Activated CD4-positive, alpha-beta T cell treated with anti-CD3 and anti-CD28 coated beads, Interleukin-2, Interleukin-4, amounts not matched to agents 100 ng/mL and 50 ng/mL, durations not matched to agents 16 hours and 8 hours (primary cell): ENCODE measurements at regions not wholly inside any gene's neighbourhood (a gene's known extent, or its start where the extent isn't known, plus 50 kb on each side); places are given as distances from the start of the nearest gene placed in this dataset.
A peak's percentile ranks its signal among the peaks of the same experiment; 100 is the strongest.

ENCODE experiments used
- DNase-seq: peaks from one replicate; pipeline ENCODE4 v3.0.0-alpha.2; 2020; ENCODE audit warnings: low spot score

- DNase-seq = no peak
Observed at GRCh38 chr2:145702305-145702704, 1182.4 kb upstream of the ZEB2 start.

GRCh38 chr2:145692971-145693478 is 1173.1 kb upstream of the ZEB2 start:
- DNase-seq = peak; percentile 0

- no peak for DNase-seq
Observed at GRCh38 chr2:145691659-145692058, 1171.7 kb upstream of the ZEB2 start.

- DNase-seq = no peak
Observed at GRCh38 chr2:145690183-145690778, 1170.4 kb upstream of the ZEB2 start.

- DNase-seq = no peak
Observed at GRCh38 chr2:145689277-145689676, 1169.4 kb upstream of the ZEB2 start.

- DNase-seq = no peak
Observed at GRCh38 chr2:145688156-145688555, 1168.2 kb upstream of the ZEB2 start.

- no peak for DNase-seq
Observed at GRCh38 chr2:145687442-145688134, 1167.7 kb upstream of the ZEB2 start.

GRCh38 chr2:145685383-145686050 is 1165.6 kb upstream of the ZEB2 start:
- no peak for DNase-seq

- DNase-seq = no peak
Observed at GRCh38 chr2:145682546-145683157, 1162.7 kb upstream of the ZEB2 start.

- DNase-seq = no peak
Observed at GRCh38 chr2:145680276-145680675, 1160.4 kb upstream of the ZEB2 start.

GRCh38 chr2:145677371-145677770 is 1157.5 kb upstream of the ZEB2 start:
- DNase-seq = no peak

- DNase-seq = no peak
Observed at GRCh38 chr2:145674705-145675104, 1154.8 kb upstream of the ZEB2 start.

- DNase-seq = no peak
Observed at GRCh38 chr2:145669301-145669700, 1149.4 kb upstream of the ZEB2 start.

- DNase-seq = no peak
Observed at GRCh38 chr2:145666552-145666951, 1146.6 kb upstream of the ZEB2 start.

- DNase-seq = no peak
Observed at GRCh38 chr2:145657265-145657664, 1137.3 kb upstream of the ZEB2 start.

GRCh38 chr2:145655165-145655765 is 1135.3 kb upstream of the ZEB2 start:
- DNase-seq = no peak

GRCh38 chr2:145654746-145655145 is 1134.8 kb upstream of the ZEB2 start:
- no peak for DNase-seq

GRCh38 chr2:145654156-145654555 is 1134.2 kb upstream of the ZEB2 start:
- DNase-seq = no peak

GRCh38 chr2:145653553-145653952 is 1133.6 kb upstream of the ZEB2 start:
- DNase-seq = no peak

- DNase-seq = no peak
Observed at GRCh38 chr2:145652571-145653545, 1132.9 kb upstream of the ZEB2 start.

- no peak for DNase-seq
Observed at GRCh38 chr2:145652036-145652435, 1132.1 kb upstream of the ZEB2 start.
